ENCODE measurements at regions not wholly inside any gene's neighbourhood (a gene's known extent, or its start where the extent isn't known, plus 50 kb on each side); places are given as distances from the start of the nearest gene placed in this dataset.

GRCh38 chr13:44240611-44241145 is 132.9 kb upstream of the SERP2 start:
- no peak for TF ChIP-seq CTCF (IDR thresholded peaks at IDR 0.05; ENCODE audit: control extremely low read depth, extremely low read depth)
- Histone ChIP-seq H3K4me3 (no peak overlapping the region), H3K27me3 (ENCODE audit: control insufficient read depth in 3 of 3, insufficient read depth in 3 of 3, low read length in 2 of 3) (no peaks in the 10 kb centered on the region), H3K9me3 (ENCODE audit: control insufficient read depth in 4 of 4, insufficient read depth in 3 of 4, low read length in 3 of 4) (no peaks in the 10 kb centered on the region), H3K4me1 (ENCODE audit: control insufficient read depth in 5 of 5, insufficient read depth in 5 of 5, low read length in 5 of 5) (peaks cover 0 to 30% (median 12%) of the 10 kb centered on the region in 5 donors), H3K27ac (ENCODE audit: low read depth in 1 of 2, low read length in 1 of 2) (no peak overlapping the region), H3K36me3 (ENCODE audit: control insufficient read depth in 4 of 4, insufficient read depth in 4 of 4, low read length in 4 of 4) (no peaks in the 10 kb centered on the region), H3K9ac (ENCODE audit: insufficient read depth in 1 of 2, low read length in 2 of 2) (no peak overlapping the region)
- ATAC-seq (ENCODE audit: insufficient read depth, low FRiP score) (no peak), DNase-seq (no peak)
- WGBS, 2 donors, result 67 to 84% methylated on average over 1 of the region's 1 CpG

GRCh38 chr13:44241638-44242037 is 132.0 kb upstream of the SERP2 start:
- Histone ChIP-seq H3K27me3 (ENCODE audit: control insufficient read depth in 3 of 3, insufficient read depth in 3 of 3, low read length in 2 of 3) (no peaks in the 10 kb centered on the region), H3K4me3 (no peak overlapping the region), H3K4me1 (ENCODE audit: control insufficient read depth in 5 of 5, insufficient read depth in 5 of 5, low read length in 5 of 5) (peaks cover 0 to 20% (median 6%) of the 10 kb centered on the region in 5 donors), H3K27ac (ENCODE audit: low read depth in 1 of 2, low read length in 1 of 2) (no peak overlapping the region), H3K36me3 (ENCODE audit: control insufficient read depth in 4 of 4, insufficient read depth in 4 of 4, low read length in 4 of 4) (no peaks in the 10 kb centered on the region), H3K9ac (ENCODE audit: insufficient read depth in 1 of 2, low read length in 2 of 2) (no peak overlapping the region), H3K9me3 (ENCODE audit: control insufficient read depth in 4 of 4, insufficient read depth in 3 of 4, low read length in 3 of 4) (no peaks in the 10 kb centered on the region)
- WGBS, 2 donors, result 79 to 85% methylated on average over 6 of the region's 6 CpGs
- DNase-seq, result no peak
- no peak for TF ChIP-seq CTCF (IDR thresholded peaks at IDR 0.05; ENCODE audit: control extremely low read depth, extremely low read depth)
- no peak for ATAC-seq (ENCODE audit: insufficient read depth, low FRiP score)

GRCh38 chr13:44242766-44243165 is 130.9 kb upstream of the SERP2 start:
- 80 to 81% methylated on average over 3 of the region's 3 CpGs for WGBS, 2 donors
- no peak for ATAC-seq (ENCODE audit: insufficient read depth, low FRiP score)
- H3K9me3 ChIP-seq (ENCODE audit: control insufficient read depth in 4 of 4, insufficient read depth in 3 of 4, low read length in 3 of 4), result no peaks in the 10 kb centered on the region
- TF ChIP-seq CTCF (IDR thresholded peaks at IDR 0.05; ENCODE audit: control extremely low read depth, extremely low read depth), result no peak
- no peak overlapping the region for H3K9ac ChIP-seq (ENCODE audit: insufficient read depth in 1 of 2, low read length in 2 of 2)
- H3K36me3 ChIP-seq (ENCODE audit: control insufficient read depth in 4 of 4, insufficient read depth in 4 of 4, low read length in 4 of 4), result no peaks in the 10 kb centered on the region
- no peak overlapping the region for H3K4me3 ChIP-seq
- H3K27me3 ChIP-seq (ENCODE audit: control insufficient read depth in 3 of 3, insufficient read depth in 3 of 3, low read length in 2 of 3), result no peaks in the 10 kb centered on the region
- H3K27ac ChIP-seq (ENCODE audit: low read depth in 1 of 2, low read length in 1 of 2), result peak overlapping the region in 1 of 2 donors; percentile 57
- H3K4me1 ChIP-seq (ENCODE audit: control insufficient read depth in 5 of 5, insufficient read depth in 5 of 5, low read length in 5 of 5), result peaks cover 0 to 9% (median 5%) of the 10 kb centered on the region in 5 donors
- DNase-seq, result no peak
